Adipocyte (in vitro differentiated cells): ENCODE measurements at regions not wholly inside any gene's neighbourhood (a gene's known extent, or its start where the extent isn't known, plus 50 kb on each side); places are given as distances from the start of the nearest gene placed in this dataset.
"Not testable (repeated sequence)": the region's sequence is repeated elsewhere in the genome, so short reads cannot be mapped to it uniquely, and the experiment has no call there.

Experiments used
- DNase-seq: peaks from one replicate; pipeline ENCODE4 v3.0.0-alpha.2; 2015; ENCODE audit warnings: low read depth
- H3K27me3 ChIP-seq: replicated peaks from 2 replicates; pipeline ENCODE4 v1.7.0; 2013; ENCODE audit warnings: mild to moderate bottlenecking, low read length, moderate library complexity; ENCODE audit not compliant: control insufficient read depth, insufficient read depth
- H3K36me3 ChIP-seq: 2 replicates; pipeline ENCODE4 v1.7.0; 2013; ENCODE audit warnings: low read length, mild to moderate bottlenecking, moderate library complexity; ENCODE audit not compliant: control insufficient read depth, insufficient read depth, severe bottlenecking
- H3K4me1 ChIP-seq: 2 replicates; pipeline ENCODE4 v1.7.0; 2013; ENCODE audit warnings: mild to moderate bottlenecking, low read length, moderate library complexity; ENCODE audit not compliant: control insufficient read depth, insufficient read depth
- H3K4me3 ChIP-seq: 2 replicates; pipeline ENCODE4 v1.7.0; 2013; ENCODE audit warnings: mild to moderate bottlenecking, low read length, moderate library complexity
- H3K9ac ChIP-seq: 2 replicates; pipeline ENCODE4 v1.7.0; 2013; ENCODE audit warnings: mild to moderate bottlenecking, low read length, moderate library complexity
- H3K9me3 ChIP-seq: 2 replicates; pipeline ENCODE4 v1.7.0; 2013; ENCODE audit warnings: mild to moderate bottlenecking, low read length, moderate library complexity; ENCODE audit not compliant: control insufficient read depth

- not testable (repeated sequence) for H3K4me1 ChIP-seq, H3K27me3 ChIP-seq, H3K9me3 ChIP-seq, H3K4me3 ChIP-seq, H3K9ac ChIP-seq, H3K36me3 ChIP-seq, DNase-seq
These were observed 319.7 kb upstream of the IRAK1BP1 start for GRCh38 chr6:78547636-78548035.

- Histone ChIP-seq H3K36me3 (no peaks in the 10 kb centered on the region), H3K9me3 (peaks cover 15% of the 10 kb centered on the region), H3K27me3 (no peaks in the 10 kb centered on the region), H3K4me3 (no peak overlapping the region), H3K9ac (no peak overlapping the region), H3K4me1 (no peaks in the 10 kb centered on the region)
- no peak for DNase-seq
These were observed 316.0 kb upstream of the IRAK1BP1 start for GRCh38 chr6:78551361-78551760.

- no peaks in the 10 kb centered on the region for H3K27me3 ChIP-seq
- no peak for DNase-seq
- peaks cover 17% of the 10 kb centered on the region for H3K9me3 ChIP-seq
- H3K9ac ChIP-seq = no peak overlapping the region
- no peak overlapping the region for H3K4me3 ChIP-seq
- H3K36me3 ChIP-seq = no peaks in the 10 kb centered on the region
- no peaks in the 10 kb centered on the region for H3K4me1 ChIP-seq
These were observed 314.9 kb upstream of the IRAK1BP1 start for GRCh38 chr6:78552435-78552834.

- Histone ChIP-seq H3K9ac (no peak overlapping the region), H3K4me1 (no peaks in the 10 kb centered on the region), H3K36me3 (no peaks in the 10 kb centered on the region), H3K27me3 (no peaks in the 10 kb centered on the region), H3K9me3 (peaks cover 17% of the 10 kb centered on the region), H3K4me3 (no peak overlapping the region)
- no peak for DNase-seq
These were observed 313.0 kb upstream of the IRAK1BP1 start for GRCh38 chr6:78554341-78554740.

- Histone ChIP-seq H3K27me3 (no peaks in the 10 kb centered on the region), H3K9me3 (peaks cover 6% of the 10 kb centered on the region), H3K4me3 (no peak overlapping the region), H3K36me3 (no peaks in the 10 kb centered on the region), H3K9ac (no peak overlapping the region), H3K4me1 (no peaks in the 10 kb centered on the region)
- DNase-seq = no peak
These were observed 308.3 kb upstream of the IRAK1BP1 start for GRCh38 chr6:78559056-78559455.

- Histone ChIP-seq H3K27me3 (no peaks in the 10 kb centered on the region), H3K4me3 (no peak overlapping the region), H3K4me1 (no peaks in the 10 kb centered on the region), H3K9ac (no peak overlapping the region), H3K36me3 (no peaks in the 10 kb centered on the region), H3K9me3 (peaks cover 5% of the 10 kb centered on the region)
- no peak for DNase-seq
These were observed 306.3 kb upstream of the IRAK1BP1 start for GRCh38 chr6:78561015-78561414.

GRCh38 chr6:78565997-78566396, 301.4 kb upstream of the IRAK1BP1 start:
- Histone ChIP-seq H3K4me1 (no peaks in the 10 kb centered on the region), H3K4me3 (no peak overlapping the region), H3K36me3 (no peaks in the 10 kb centered on the region), H3K9me3 (peaks cover 7% of the 10 kb centered on the region), H3K9ac (no peak overlapping the region), H3K27me3 (no peaks in the 10 kb centered on the region)
- DNase-seq = no peak

GRCh38 chr6:78570044-78570443, 297.3 kb upstream of the IRAK1BP1 start:
- no peak for DNase-seq
- no peak overlapping the region for H3K4me3 ChIP-seq
- H3K9me3 ChIP-seq = peaks cover 7% of the 10 kb centered on the region
- no peaks in the 10 kb centered on the region for H3K36me3 ChIP-seq
- H3K9ac ChIP-seq = no peak overlapping the region
- peaks cover 4% of the 10 kb centered on the region for H3K4me1 ChIP-seq
- H3K27me3 ChIP-seq = no peaks in the 10 kb centered on the region

GRCh38 chr6:78577585-78577984, 289.8 kb upstream of the IRAK1BP1 start:
- Histone ChIP-seq H3K9me3 (no peaks in the 10 kb centered on the region), H3K4me3 (no peak overlapping the region), H3K4me1 (peaks cover 4% of the 10 kb centered on the region), H3K36me3 (no peaks in the 10 kb centered on the region), H3K9ac (no peak overlapping the region), H3K27me3 (no peaks in the 10 kb centered on the region)
- no peak for DNase-seq

GRCh38 chr6:78578430-78578829, 288.9 kb upstream of the IRAK1BP1 start:
- peaks cover 4% of the 10 kb centered on the region for H3K4me1 ChIP-seq
- no peaks in the 10 kb centered on the region for H3K27me3 ChIP-seq
- no peak overlapping the region for H3K4me3 ChIP-seq
- no peak overlapping the region for H3K9ac ChIP-seq
- no peaks in the 10 kb centered on the region for H3K9me3 ChIP-seq
- no peaks in the 10 kb centered on the region for H3K36me3 ChIP-seq
- DNase-seq = no peak

GRCh38 chr6:78580923-78581322, 286.4 kb upstream of the IRAK1BP1 start:
- Histone ChIP-seq H3K9ac (no peak overlapping the region), H3K9me3 (no peaks in the 10 kb centered on the region), H3K27me3 (no peaks in the 10 kb centered on the region), H3K4me3 (no peak overlapping the region), H3K36me3 (no peaks in the 10 kb centered on the region), H3K4me1 (no peaks in the 10 kb centered on the region)
- DNase-seq = no peak

- Histone ChIP-seq H3K36me3 (no peaks in the 10 kb centered on the region), H3K9ac (no peak overlapping the region), H3K27me3 (no peaks in the 10 kb centered on the region), H3K9me3 (no peaks in the 10 kb centered on the region), H3K4me3 (no peak overlapping the region), H3K4me1 (no peaks in the 10 kb centered on the region)
- no peak for DNase-seq
These were observed 284.3 kb upstream of the IRAK1BP1 start for GRCh38 chr6:78583079-78583478.
